HEK293 (cell line): ENCODE measurements at regions not wholly inside any gene's neighbourhood (a gene's known extent, or its start where the extent isn't known, plus 50 kb on each side); places are given as distances from the start of the nearest gene placed in this dataset.

Source experiments
- CTCF ChIA-PET: fragments of 350-600 bp; formaldehyde crosslinking; extraction: SDS; loops from one replicate; lab custom pipeline; 2021; ENCODE audit warnings: antibody characterized with exemption; lab: Yijun Ruan, JAX
- POLR2A ChIA-PET: fragments of 300-600 bp; formaldehyde crosslinking; extraction: SDS; loops from one replicate; lab custom pipeline; 2020; ENCODE audit warnings: antibody characterized with exemption, inconsistent platforms; lab: Yijun Ruan, JAX
- H3K27ac ChIP-seq: fragments of 200-500 bp; sonication (Bioruptor generic); 2 replicates; pipeline ENCODE4 v1.5.1; 2014; ENCODE audit warnings: low read depth, low read length, control low read depth, inconsistent platforms; ENCODE audit errors: extremely low read depth
- H3K36me3 ChIP-seq, 2 experiments: fragments of 200-500 bp in 1 of 2; sonication (Bioruptor generic) in 1 of 2; 1 replicate in 1 of 2; 2 replicates in 1 of 2; pipeline ENCODE4 v1.5.1; 2014 to 2017; ENCODE audit warnings: inconsistent platforms in 2 of 2, low read length in 2 of 2; ENCODE audit not compliant: control insufficient read depth in 2 of 2, insufficient read depth in 1 of 2
- H3K4me1 ChIP-seq: fragments of 200-500 bp; sonication (Bioruptor generic); 2 replicates; pipeline ENCODE4 v1.5.1; 2014; ENCODE audit warnings: mild to moderate bottlenecking, low read length, inconsistent platforms; ENCODE audit not compliant: control insufficient read depth, insufficient read depth
- H3K4me3 ChIP-seq: 2 replicates; pipeline ENCODE4 v1.5.1; 2011; ENCODE audit warnings: low read depth, mild to moderate bottlenecking, control low read depth, low read length, moderate library complexity
- H3K9me3 ChIP-seq: fragments of 200-500 bp; sonication (Bioruptor generic); 2 replicates; pipeline ENCODE4 v1.5.1; 2014; ENCODE audit warnings: low read depth, low read length, inconsistent platforms; ENCODE audit not compliant: control insufficient read depth, insufficient read depth
- CTCF ChIP-seq: fragments of 450-650 bp; formaldehyde crosslinking; IDR thresholded peaks from 2 replicates; pipeline ENCODE4 v1.5.1; 2016; ENCODE audit warnings: missing biosample characterization, missing genetic modification characterization
- GLIS1 ChIP-seq: fragments of 450-650 bp; formaldehyde crosslinking; IDR thresholded peaks from 2 replicates; pipeline ENCODE4 v1.5.1; 2016; ENCODE audit warnings: missing biosample characterization, missing genetic modification characterization
- IKZF3 ChIP-seq: fragments of 450-650 bp; IDR thresholded peaks from 2 replicates; pipeline ENCODE4 v1.5.0; 2018; ENCODE audit warnings: missing biosample characterization, mild to moderate bottlenecking, missing genetic modification characterization, moderate library complexity
- KLF1 ChIP-seq: fragments of 450-650 bp; formaldehyde crosslinking; IDR thresholded peaks from 2 replicates; pipeline ENCODE4 v1.5.1; 2016; ENCODE audit warnings: missing biosample characterization, missing genetic modification characterization
- KLF8 ChIP-seq: fragments of 450-650 bp; formaldehyde crosslinking; IDR thresholded peaks from 2 replicates; pipeline ENCODE4 v1.5.1; 2016; ENCODE audit warnings: missing biosample characterization, missing genetic modification characterization
- RBAK ChIP-seq: fragments of 450-650 bp; formaldehyde crosslinking; IDR thresholded peaks from 2 replicates; pipeline ENCODE4 v1.5.1; 2016; ENCODE audit warnings: missing biosample characterization, missing genetic modification characterization
- REST ChIP-seq: fragments of 450-650 bp; formaldehyde crosslinking; IDR thresholded peaks from 2 replicates; pipeline ENCODE4 v1.5.1; 2016; ENCODE audit warnings: missing biosample characterization, missing genetic modification characterization
- SETDB1 ChIP-seq: IDR thresholded peaks from one replicate; pipeline ENCODE4 v1.6.1; 2017; ENCODE audit warnings: mild to moderate bottlenecking, low read length, moderate library complexity, mixed read lengths; ENCODE audit not compliant: insufficient read length
- TCF7L2 ChIP-seq: IDR thresholded peaks from 2 replicates; pipeline ENCODE4 v1.6.1; 2011; ENCODE audit warnings: low read depth, mild to moderate bottlenecking, inconsistent platforms, low read length, moderate library complexity, borderline replicate concordance
- ZBTB44 ChIP-seq: fragments of 450-650 bp; IDR thresholded peaks from 2 replicates; pipeline ENCODE4 v1.5.1; 2018; ENCODE audit warnings: missing biosample characterization, mild to moderate bottlenecking, missing genetic modification characterization
- ZBTB6 ChIP-seq: fragments of 450-650 bp; formaldehyde crosslinking; IDR thresholded peaks from 2 replicates; pipeline ENCODE4 v1.5.1; 2017; ENCODE audit warnings: missing biosample characterization, missing genetic modification characterization
- ZFP41 ChIP-seq: fragments of 450-650 bp; formaldehyde crosslinking; IDR thresholded peaks from 2 replicates; pipeline ENCODE4 v1.5.1; 2016; ENCODE audit warnings: missing biosample characterization, missing genetic modification characterization, borderline replicate concordance
- ZNF114 ChIP-seq: fragments of 450-650 bp; formaldehyde crosslinking; IDR thresholded peaks from 2 replicates; pipeline ENCODE4 v1.5.0; 2017; ENCODE audit warnings: missing biosample characterization, missing genetic modification characterization
- ZNF138 ChIP-seq: fragments of 450-650 bp; formaldehyde crosslinking; IDR thresholded peaks from 2 replicates; pipeline ENCODE4 v1.5.1; 2016; ENCODE audit warnings: missing biosample characterization, missing genetic modification characterization, borderline replicate concordance
- ZNF146 ChIP-seq: fragments of 450-650 bp; formaldehyde crosslinking; IDR thresholded peaks from 2 replicates; pipeline ENCODE4 v1.5.1; 2016; ENCODE audit warnings: missing biosample characterization, missing genetic modification characterization
- ZNF155 ChIP-seq: fragments of 450-650 bp; formaldehyde crosslinking; IDR thresholded peaks from 2 replicates; pipeline ENCODE4 v1.5.1; 2016; ENCODE audit warnings: missing biosample characterization, missing genetic modification characterization
- ZNF221 ChIP-seq: fragments of 450-650 bp; formaldehyde crosslinking; IDR thresholded peaks from 2 replicates; pipeline ENCODE4 v1.5.1; 2017; ENCODE audit warnings: missing biosample characterization, missing genetic modification characterization, borderline replicate concordance
- ZNF274 ChIP-seq, 2 experiments: fragments of 200-500 bp in 1 of 2; fragments of 450-650 bp in 1 of 2; sonication (Bioruptor generic) in 1 of 2; formaldehyde crosslinking in 1 of 2; IDR thresholded peaks; 2 replicates each; pipeline versions ENCODE4 v1.5.1 to v1.6.1; 2014 to 2016; ENCODE audit warnings: borderline replicate concordance in 1 of 2, inconsistent platforms in 1 of 2, low read length in 1 of 2, missing biosample characterization in 1 of 2, missing genetic modification characterization in 1 of 2
- ZNF302 ChIP-seq: fragments of 450-650 bp; formaldehyde crosslinking; IDR thresholded peaks from 2 replicates; pipeline ENCODE4 v1.5.1; 2016; ENCODE audit warnings: missing biosample characterization, missing genetic modification characterization, low read depth
- ZNF394 ChIP-seq: fragments of 450-650 bp; formaldehyde crosslinking; IDR thresholded peaks from 2 replicates; pipeline ENCODE4 v1.5.1; 2016; ENCODE audit warnings: missing biosample characterization, missing genetic modification characterization, mild to moderate bottlenecking, moderate library complexity, borderline replicate concordance
- ZNF473 ChIP-seq: fragments of 450-650 bp; formaldehyde crosslinking; IDR thresholded peaks from 2 replicates; pipeline ENCODE4 v1.5.1; 2017; ENCODE audit warnings: missing biosample characterization, missing genetic modification characterization
- ZNF555 ChIP-seq: fragments of 450-650 bp; formaldehyde crosslinking; conservative IDR thresholded peaks from 2 replicates; pipeline ENCODE4 v1.5.1; 2017; ENCODE audit warnings: missing biosample characterization, mild to moderate bottlenecking, missing genetic modification characterization, inconsistent platforms
- ZNF561 ChIP-seq: fragments of 450-650 bp; IDR thresholded peaks from 2 replicates; pipeline ENCODE4 v1.5.1; 2018; ENCODE audit warnings: missing biosample characterization, missing genetic modification characterization, borderline replicate concordance
- ZNF785 ChIP-seq: fragments of 450-650 bp; formaldehyde crosslinking; IDR thresholded peaks from 2 replicates; pipeline ENCODE4 v1.5.1; 2016; ENCODE audit warnings: missing biosample characterization, missing genetic modification characterization
- ZNF837 ChIP-seq: fragments of 450-650 bp; formaldehyde crosslinking; IDR thresholded peaks from 2 replicates; pipeline ENCODE4 v1.5.1; 2016; ENCODE audit warnings: missing biosample characterization, missing genetic modification characterization
- ZSCAN18 ChIP-seq: fragments of 450-650 bp; formaldehyde crosslinking; IDR thresholded peaks from 2 replicates; pipeline ENCODE4 v1.5.1; 2016; ENCODE audit warnings: missing biosample characterization, missing genetic modification characterization
- ZSCAN23 ChIP-seq: fragments of 450-650 bp; formaldehyde crosslinking; IDR thresholded peaks from 2 replicates; pipeline ENCODE4 v1.5.1; 2016; ENCODE audit warnings: missing biosample characterization, missing genetic modification characterization

- TF ChIP-seq ZFP41 (tag by site-specific recombination) (no peak), ZNF555 (tag by site-specific recombination) (no peak), SETDB1 (no peak), ZNF302 (tag by site-specific recombination) (no peak), RBAK (no peak), ZNF837 (no peak), ZSCAN23 (tag by site-specific recombination) (no peak), KLF8 (tag by site-specific recombination) (no peak), TCF7L2 (no peak), ZNF221 (no peak)
These were observed 218.4 kb upstream of the HCCS start (continued) for GRCh38 chrX:10892621-10893225.

- ChIA-PET POLR2A (no interaction called here), CTCF (interaction anchor here (0.5 kb wide), 1 partner anchor 167 kb away, joined by 3 read pairs; no protein-coding TSS in a partner anchor)
- Histone ChIP-seq H3K36me3 (no peaks in the 10 kb centered on the region), H3K4me1 (no peaks in the 10 kb centered on the region), H3K9me3 (no peaks in the 10 kb centered on the region), H3K27ac (no peak overlapping the region), H3K4me3 (no peak overlapping the region)
- no peak for TF ChIP-seq ZNF785 (tag by site-specific recombination)
- no peak for TF ChIP-seq IKZF3 (tag by site-specific recombination)
- TF ChIP-seq ZNF146 (tag by site-specific recombination) = no peak
- no peak for TF ChIP-seq ZSCAN23 (tag by site-specific recombination)
- no peak for TF ChIP-seq KLF1 (tag by site-specific recombination)
- no peak for TF ChIP-seq ZBTB6 (tag by site-specific recombination)
- TF ChIP-seq ZNF473 (tag by site-specific recombination) = no peak
- no peak for TF ChIP-seq CTCF
- TF ChIP-seq ZNF274 (IDR thresholded peaks at IDR 0.05; ENCODE audit: low read length) = no peak
- no peak for TF ChIP-seq ZNF274 (tag by site-specific recombination; IDR thresholded peaks at IDR 0.05; ENCODE audit: borderline replicate concordance)
- TF ChIP-seq REST (tag by site-specific recombination) = no peak
- no peak for TF ChIP-seq ZNF138 (tag by site-specific recombination)
- TF ChIP-seq GLIS1 = no peak
- TF ChIP-seq ZBTB44 = no peak
- TF ChIP-seq ZSCAN18 (tag by site-specific recombination) = no peak
- TF ChIP-seq ZNF155 = no peak
- no peak for TF ChIP-seq SETDB1
- TF ChIP-seq ZNF394 (tag by site-specific recombination) = no peak
- TF ChIP-seq ZNF561 = no peak
- no peak for TF ChIP-seq ZNF114 (tag by site-specific recombination)
These were observed 217.8 kb upstream of the HCCS start for GRCh38 chrX:10893366-10893765.
